ENCODE measurements at regions not wholly inside any gene's neighbourhood (a gene's known extent, or its start where the extent isn't known, plus 50 kb on each side); places are given as distances from the start of the nearest gene placed in this dataset.

- DNase-seq: no peak
These were observed 707.3 kb upstream of the UBE2E2 start for GRCh38 chr3:22495791-22496190.

GRCh38 chr3:22496641-22497040, 706.5 kb upstream of the UBE2E2 start:
- DNase-seq: no peak

GRCh38 chr3:22506871-22507270, 696.3 kb upstream of the UBE2E2 start:
- no peak for DNase-seq

- no peak for DNase-seq
These were observed 695.4 kb upstream of the UBE2E2 start for GRCh38 chr3:22507709-22508108.

GRCh38 chr3:22523925-22524324, 679.2 kb upstream of the UBE2E2 start:
- no peak for DNase-seq

- DNase-seq: no peak
These were observed 676.8 kb upstream of the UBE2E2 start for GRCh38 chr3:22526266-22526837.

- no peak for DNase-seq
These were observed 666.6 kb upstream of the UBE2E2 start for GRCh38 chr3:22536541-22536940.

GRCh38 chr3:22537560-22537959, 665.6 kb upstream of the UBE2E2 start:
- no peak for DNase-seq

GRCh38 chr3:22542311-22542710, 660.8 kb upstream of the UBE2E2 start:
- DNase-seq: no peak

GRCh38 chr3:22555753-22556435, 647.2 kb upstream of the UBE2E2 start:
- DNase-seq: no peak

- DNase-seq: no peak
These were observed 637.7 kb upstream of the UBE2E2 start for GRCh38 chr3:22565393-22565792.

GRCh38 chr3:22568285-22568684, 634.8 kb upstream of the UBE2E2 start:
- no peak for DNase-seq

- no peak for DNase-seq
These were observed 633.6 kb upstream of the UBE2E2 start for GRCh38 chr3:22569570-22569969.

GRCh38 chr3:22581007-22581406, 622.1 kb upstream of the UBE2E2 start:
- DNase-seq: no peak

- no peak for DNase-seq
These were observed 620.9 kb upstream of the UBE2E2 start for GRCh38 chr3:22582266-22582665.

GRCh38 chr3:22585504-22585903, 617.6 kb upstream of the UBE2E2 start:
- no peak for DNase-seq

GRCh38 chr3:22585911-22586310, 617.2 kb upstream of the UBE2E2 start:
- no peak for DNase-seq

- DNase-seq: no peak
These were observed 615.7 kb upstream of the UBE2E2 start for GRCh38 chr3:22587446-22587845.

GRCh38 chr3:22593638-22594037, 609.5 kb upstream of the UBE2E2 start:
- no peak for DNase-seq

GRCh38 chr3:22594990-22595389, 608.1 kb upstream of the UBE2E2 start:
- DNase-seq: no peak

- no peak for DNase-seq
These were observed 596.7 kb upstream of the UBE2E2 start for GRCh38 chr3:22606461-22606860.

- no peak for DNase-seq
These were observed 596.2 kb upstream of the UBE2E2 start for GRCh38 chr3:22606938-22607337.

- no peak for DNase-seq
These were observed 595.0 kb upstream of the UBE2E2 start for GRCh38 chr3:22608093-22608492.

GRCh38 chr3:22608721-22609120, 594.4 kb upstream of the UBE2E2 start:
- no peak for DNase-seq

GRCh38 chr3:22609139-22609538, 594.0 kb upstream of the UBE2E2 start:
- no peak for DNase-seq

Data from NCI-H2227 treated with DMSO at 0.1 percent for 48 hours (cell line).